ENCODE measurements at regions not wholly inside any gene's neighbourhood (a gene's known extent, or its start where the extent isn't known, plus 50 kb on each side); places are given as distances from the start of the nearest gene placed in this dataset.

DNA sequence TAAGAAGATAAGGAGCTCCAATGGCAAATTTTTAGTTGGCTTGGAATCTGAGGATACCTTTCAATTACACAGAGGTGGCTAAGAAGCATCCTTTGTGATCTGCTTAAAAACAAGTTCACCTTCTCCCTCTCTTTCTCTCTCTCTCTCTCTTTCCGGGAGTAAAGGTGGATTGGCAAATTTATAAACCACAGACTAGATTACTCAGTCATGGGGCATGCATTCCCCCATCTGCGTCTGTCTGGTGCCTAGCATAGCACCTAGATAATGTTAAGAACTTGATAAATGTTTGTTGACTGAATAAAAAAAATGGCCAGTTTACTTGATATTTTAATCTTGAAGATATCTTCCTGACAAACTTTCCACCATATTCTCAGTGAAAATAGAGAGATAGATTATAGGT, 312.3 kb downstream of the CDC5L start:
- H3K4me3 ChIP-seq (ENCODE audit: low read length): no peak overlapping the region
- TF ChIP-seq, protein P1, sequence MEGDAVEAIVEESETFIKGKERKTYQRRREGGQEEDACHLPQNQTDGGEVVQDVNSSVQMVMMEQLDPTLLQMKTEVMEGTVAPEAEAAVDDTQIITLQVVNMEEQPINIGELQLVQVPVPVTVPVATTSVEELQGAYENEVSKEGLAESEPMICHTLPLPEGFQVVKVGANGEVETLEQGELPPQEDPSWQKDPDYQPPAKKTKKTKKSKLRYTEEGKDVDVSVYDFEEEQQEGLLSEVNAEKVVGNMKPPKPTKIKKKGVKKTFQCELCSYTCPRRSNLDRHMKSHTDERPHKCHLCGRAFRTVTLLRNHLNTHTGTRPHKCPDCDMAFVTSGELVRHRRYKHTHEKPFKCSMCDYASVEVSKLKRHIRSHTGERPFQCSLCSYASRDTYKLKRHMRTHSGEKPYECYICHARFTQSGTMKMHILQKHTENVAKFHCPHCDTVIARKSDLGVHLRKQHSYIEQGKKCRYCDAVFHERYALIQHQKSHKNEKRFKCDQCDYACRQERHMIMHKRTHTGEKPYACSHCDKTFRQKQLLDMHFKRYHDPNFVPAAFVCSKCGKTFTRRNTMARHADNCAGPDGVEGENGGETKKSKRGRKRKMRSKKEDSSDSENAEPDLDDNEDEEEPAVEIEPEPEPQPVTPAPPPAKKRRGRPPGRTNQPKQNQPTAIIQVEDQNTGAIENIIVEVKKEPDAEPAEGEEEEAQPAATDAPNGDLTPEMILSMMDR (IDR thresholded peaks at IDR 0.05; ENCODE audit: insufficient read depth, low read depth, low read length, missing control alignments): no peak
- peak; percentile 50 for DNase-seq (ENCODE audit: low read depth)

DNA sequence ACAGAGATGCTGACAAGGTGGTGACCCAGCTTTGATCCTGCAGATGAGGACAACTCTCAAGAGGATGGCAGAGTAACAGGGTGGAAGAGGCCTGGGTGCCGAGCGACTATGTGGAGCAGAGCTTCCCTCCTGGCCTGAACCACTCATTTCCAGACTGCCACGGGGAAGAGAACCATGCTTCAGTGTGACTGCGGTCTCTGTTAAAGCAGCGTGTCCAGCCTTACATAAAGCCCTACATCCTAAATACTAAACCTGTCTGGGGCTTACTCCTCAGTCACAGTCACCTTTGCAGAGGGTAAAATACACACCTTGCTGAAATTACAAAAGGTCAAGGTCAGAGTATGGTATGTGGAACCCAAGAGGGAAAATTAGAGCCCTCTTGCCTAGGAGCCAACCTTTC, 312.9 kb downstream of the CDC5L start:
- TF ChIP-seq, protein P1 (IDR thresholded peaks at IDR 0.05; ENCODE audit: insufficient read depth, low read depth, low read length, missing control alignments): no peak
- DNase-seq (ENCODE audit: low read depth): no peak
- no peak overlapping the region for H3K4me3 ChIP-seq (ENCODE audit: low read length)

DNA sequence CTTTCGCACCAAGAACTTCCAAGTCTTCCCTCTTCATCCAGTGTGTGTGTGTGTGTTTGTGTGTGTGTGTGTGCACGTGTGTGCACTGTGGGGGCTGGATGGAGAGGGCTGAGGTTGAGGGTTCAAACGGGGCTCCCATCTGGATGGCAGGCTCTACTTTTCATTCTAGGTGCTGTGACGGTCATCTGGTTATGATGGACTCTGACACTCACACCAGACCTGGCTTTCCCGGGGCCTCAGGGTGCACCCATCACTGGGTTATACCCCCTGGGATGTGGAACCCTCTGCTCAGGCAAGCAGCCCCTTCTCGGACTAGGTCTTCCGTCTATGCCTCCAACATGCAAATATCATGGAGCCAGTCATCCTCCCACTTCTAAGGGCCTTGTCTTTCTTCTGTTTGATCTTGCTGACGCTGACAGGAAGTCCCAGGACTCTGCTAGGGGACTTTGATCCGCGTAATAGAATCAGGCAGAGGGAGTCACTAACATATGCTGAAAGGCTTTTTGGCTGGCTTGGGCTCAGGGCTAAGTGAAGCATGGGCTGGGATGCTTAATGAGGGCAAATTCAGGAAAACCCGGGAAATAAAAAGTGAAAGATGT, 313.6 kb downstream of the CDC5L start:
- TF ChIP-seq, protein P1 (IDR thresholded peaks at IDR 0.05; ENCODE audit: insufficient read depth, low read depth, low read length, missing control alignments): no peak
- H3K4me3 ChIP-seq (ENCODE audit: low read length): no peak overlapping the region
- DNase-seq (ENCODE audit: low read depth): no peak

DNA sequence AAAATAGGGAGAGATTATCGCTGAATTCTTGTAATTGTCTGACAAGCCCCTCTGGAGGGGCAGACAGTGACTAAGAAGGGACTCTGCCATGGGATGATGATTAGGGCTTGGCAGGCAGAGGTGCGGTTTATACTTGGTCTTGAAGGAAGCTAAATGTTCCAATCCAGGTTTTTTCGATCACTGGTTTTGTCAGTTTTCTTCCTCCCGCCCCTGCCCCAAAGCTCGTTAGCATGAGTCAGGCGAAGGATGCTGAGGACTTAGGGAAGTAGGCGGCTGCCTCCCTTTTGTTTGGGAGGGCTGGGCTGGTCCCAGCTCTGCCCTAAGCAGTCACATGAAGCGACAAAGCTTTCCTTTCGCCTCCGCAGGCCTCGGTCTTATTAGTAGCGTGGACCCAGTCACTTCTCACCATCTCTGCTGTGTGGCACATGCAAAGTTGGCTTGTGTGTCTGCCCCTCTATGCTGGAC, 314.2 kb downstream of the CDC5L start:
- TF ChIP-seq, protein P1 (IDR thresholded peaks at IDR 0.05; ENCODE audit: insufficient read depth, low read depth, low read length, missing control alignments): no peak
- no peak overlapping the region for H3K4me3 ChIP-seq (ENCODE audit: low read length)
- DNase-seq (ENCODE audit: low read depth): no peak

DNA sequence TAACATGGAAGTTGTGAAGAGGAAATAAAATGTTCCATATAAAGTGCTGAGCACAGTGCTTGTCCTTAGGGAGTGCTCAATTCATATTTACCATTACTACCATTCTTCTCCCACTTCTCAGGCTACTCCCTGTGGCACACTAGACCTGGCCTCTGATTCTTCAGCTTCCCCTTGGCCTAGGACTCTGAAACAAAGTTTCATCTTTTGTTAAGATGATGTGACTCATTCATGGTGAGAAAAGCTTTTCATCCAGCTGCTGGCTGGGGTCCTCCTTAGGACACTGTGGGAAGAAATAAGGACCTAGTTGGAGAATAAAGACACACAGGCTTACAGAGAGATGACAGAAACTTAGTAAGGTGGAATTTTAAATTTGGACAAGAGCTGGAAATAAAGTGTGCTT, 314.8 kb downstream of the CDC5L start:
- no peak overlapping the region for H3K4me3 ChIP-seq (ENCODE audit: low read length)
- DNase-seq (ENCODE audit: low read depth): no peak
- TF ChIP-seq, protein P1 (IDR thresholded peaks at IDR 0.05; ENCODE audit: insufficient read depth, low read depth, low read length, missing control alignments): no peak

DNA sequence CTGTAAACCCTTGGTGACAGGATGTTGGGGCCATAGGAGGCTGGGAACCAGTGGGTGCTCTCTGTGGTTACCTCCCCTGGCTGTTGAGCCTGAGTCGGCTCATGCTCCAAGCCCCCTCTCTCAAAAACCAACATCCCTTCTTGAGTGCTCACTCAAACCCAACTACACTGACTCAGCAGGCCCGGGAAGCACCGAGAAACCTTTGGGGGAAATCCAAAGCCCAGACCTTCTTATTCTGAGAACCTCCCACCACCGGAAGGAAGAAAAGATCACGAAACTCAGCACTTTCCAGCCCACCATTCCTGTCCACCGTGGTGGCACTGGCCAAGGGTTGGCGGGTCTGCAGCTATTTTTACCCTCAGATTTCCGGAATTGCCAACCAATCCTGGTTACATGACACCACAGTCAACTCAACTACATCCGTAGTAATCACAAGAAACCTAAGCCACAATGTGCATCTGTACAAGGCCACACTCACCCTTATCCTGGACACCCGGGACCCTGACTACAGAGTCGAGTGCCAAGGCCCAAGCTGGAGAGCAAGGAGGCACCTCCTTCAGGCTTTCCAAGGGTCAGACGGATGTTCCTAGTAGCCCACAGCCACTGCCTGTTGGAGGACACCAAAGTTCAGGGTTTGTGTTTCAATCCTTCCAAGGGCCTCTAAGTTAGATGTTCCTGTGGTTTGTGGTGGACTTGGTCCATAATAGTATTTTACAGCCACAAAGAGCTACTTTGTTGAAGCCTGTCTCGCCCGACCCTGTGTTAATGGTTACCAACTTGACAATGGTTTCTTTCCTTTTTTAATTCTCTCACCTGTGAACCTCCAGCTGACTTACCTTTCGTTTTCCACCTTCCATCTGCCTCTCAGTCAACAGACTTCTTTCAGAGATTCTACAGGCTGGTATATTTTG, 317.0 kb downstream of the CDC5L start:
- DNase-seq (ENCODE audit: low read depth): no peak
- TF ChIP-seq, protein P1 (IDR thresholded peaks at IDR 0.05; ENCODE audit: insufficient read depth, low read depth, low read length, missing control alignments): no peak
- no peak overlapping the region for H3K4me3 ChIP-seq (ENCODE audit: low read length)

Measured in epithelial cell of esophagus (primary cell).